Endothelial cell of hepatic sinusoid (primary cell): ENCODE measurements at regions not wholly inside any gene's neighbourhood (a gene's known extent, or its start where the extent isn't known, plus 50 kb on each side); places are given as distances from the start of the nearest gene placed in this dataset.

Experiments
- in situ Hi-C: cut with HindIII; loops from 2 replicates; pipeline ENCODE4 v1.10.0; 2017; ENCODE audit warnings: low sequenced_read_pairs

GRCh38 chr2:47620770-47621437, 50.1 kb upstream of the KCNK12 start:
- in situ Hi-C loops, result no loop called here
